ENCODE measurements at regions not wholly inside any gene's neighbourhood (a gene's known extent, or its start where the extent isn't known, plus 50 kb on each side); places are given as distances from the start of the nearest gene placed in this dataset.

DNA sequence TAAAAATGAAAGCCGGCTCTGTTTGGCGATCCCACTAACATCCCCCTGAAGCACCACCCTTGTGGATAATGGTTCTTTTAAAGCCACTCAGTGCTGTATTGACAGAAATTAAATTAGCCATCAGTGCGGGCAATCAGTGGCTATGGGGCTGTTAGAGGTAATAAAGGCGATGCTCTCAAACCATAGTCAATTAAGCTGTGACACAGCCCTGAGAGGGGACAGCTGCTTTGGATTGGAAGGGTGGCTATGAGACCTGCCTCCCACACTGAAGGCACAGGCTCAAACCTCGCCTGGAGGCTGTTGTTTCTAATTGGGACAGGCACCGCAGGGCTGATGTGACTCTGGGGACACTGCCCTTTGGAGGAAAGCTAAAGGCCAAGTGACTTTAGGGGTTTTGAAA, 562.2 kb downstream of the VRK1 start:
- H3K4me1 ChIP-seq (ENCODE audit: control insufficient read depth, insufficient read depth, low read length), result no peaks in the 10 kb centered on the region
- ChIA-PET CTCF (no interaction called here), POLR2A (no interaction called here)
- H3K36me3 ChIP-seq (ENCODE audit: control insufficient read depth in 2 of 2, insufficient read depth in 1 of 2, low read length in 2 of 2), result no peaks in the 10 kb centered on the region
- H3K27ac ChIP-seq (ENCODE audit: extremely low read depth, low read depth, low read length), result no peak overlapping the region
- H3K9me3 ChIP-seq (ENCODE audit: control insufficient read depth, insufficient read depth, low read depth, low read length), result no peaks in the 10 kb centered on the region
- no peak for TF ChIP-seq ZBTB17 (tag by site-specific recombination; IDR thresholded peaks at IDR 0.05)
- no peak for TF ChIP-seq ZNF350 (tag by site-specific recombination; IDR thresholded peaks at IDR 0.05)
- no peak for TF ChIP-seq ZNF473 (tag by site-specific recombination; IDR thresholded peaks at IDR 0.05)
- TF ChIP-seq, protein P1, sequence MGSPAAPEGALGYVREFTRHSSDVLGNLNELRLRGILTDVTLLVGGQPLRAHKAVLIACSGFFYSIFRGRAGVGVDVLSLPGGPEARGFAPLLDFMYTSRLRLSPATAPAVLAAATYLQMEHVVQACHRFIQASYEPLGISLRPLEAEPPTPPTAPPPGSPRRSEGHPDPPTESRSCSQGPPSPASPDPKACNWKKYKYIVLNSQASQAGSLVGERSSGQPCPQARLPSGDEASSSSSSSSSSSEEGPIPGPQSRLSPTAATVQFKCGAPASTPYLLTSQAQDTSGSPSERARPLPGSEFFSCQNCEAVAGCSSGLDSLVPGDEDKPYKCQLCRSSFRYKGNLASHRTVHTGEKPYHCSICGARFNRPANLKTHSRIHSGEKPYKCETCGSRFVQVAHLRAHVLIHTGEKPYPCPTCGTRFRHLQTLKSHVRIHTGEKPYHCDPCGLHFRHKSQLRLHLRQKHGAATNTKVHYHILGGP (tag by site-specific recombination; IDR thresholded peaks at IDR 0.05), result no peak
- H3K4me3 ChIP-seq (ENCODE audit: low read depth, low read length), result no peak overlapping the region

DNA sequence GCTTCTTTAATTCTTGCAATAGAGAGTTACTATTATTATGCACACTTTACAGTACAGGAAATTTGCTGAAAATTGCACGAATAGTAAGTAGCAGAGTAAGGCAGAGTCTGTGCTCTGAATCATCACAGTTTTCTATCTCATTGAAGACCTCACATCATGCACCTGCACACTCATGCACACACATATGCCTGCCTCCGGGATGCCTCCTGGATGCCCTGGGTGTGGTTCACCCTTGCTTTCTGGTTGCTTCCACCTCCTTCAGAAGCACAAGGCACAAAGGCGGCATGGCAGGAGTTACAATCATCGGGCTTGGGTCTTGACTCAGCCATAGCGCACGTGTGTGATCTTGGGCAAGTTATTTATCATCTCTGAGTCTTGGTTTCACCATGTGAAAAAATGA, 564.0 kb downstream of the VRK1 start:
- H3K4me3 ChIP-seq (ENCODE audit: low read depth, low read length), result no peak overlapping the region
- H3K36me3 ChIP-seq (ENCODE audit: control insufficient read depth in 2 of 2, insufficient read depth in 1 of 2, low read length in 2 of 2), result no peaks in the 10 kb centered on the region
- no peak overlapping the region for H3K27ac ChIP-seq (ENCODE audit: extremely low read depth, low read depth, low read length)
- H3K9me3 ChIP-seq (ENCODE audit: control insufficient read depth, insufficient read depth, low read depth, low read length), result no peaks in the 10 kb centered on the region
- H3K4me1 ChIP-seq (ENCODE audit: control insufficient read depth, insufficient read depth, low read length), result no peaks in the 10 kb centered on the region
- POLR2A ChIA-PET, result no interaction called here
- CTCF ChIA-PET, result no interaction called here
- TF ChIP-seq OVOL3 (tag by site-specific recombination; IDR thresholded peaks at IDR 0.05) (no peak), ZNF777 (tag by site-specific recombination; IDR thresholded peaks at IDR 0.05; ENCODE audit: borderline replicate concordance) (no peak), ZNF561 (tag by site-specific recombination; IDR thresholded peaks at IDR 0.05; ENCODE audit: borderline replicate concordance) (no peak), MZF1 (tag by site-specific recombination; IDR thresholded peaks at IDR 0.05; ENCODE audit: borderline replicate concordance) (no peak), ZNF654 (tag by site-specific recombination; IDR thresholded peaks at IDR 0.05; ENCODE audit: low read depth) (no peak), ZBTB1 (tag by site-specific recombination; IDR thresholded peaks at IDR 0.05) (no peak), TRIM28 (IDR thresholded peaks at IDR 0.05; ENCODE audit: borderline replicate concordance, low read length) (no peak), SP2 (tag by site-specific recombination; IDR thresholded peaks at IDR 0.05) (no peak), ZNF169 (tag by site-specific recombination; IDR thresholded peaks at IDR 0.05) (no peak), GLI4 (tag by site-specific recombination; IDR thresholded peaks at IDR 0.05) (no peak)
- TF ChIP-seq, protein P2, sequence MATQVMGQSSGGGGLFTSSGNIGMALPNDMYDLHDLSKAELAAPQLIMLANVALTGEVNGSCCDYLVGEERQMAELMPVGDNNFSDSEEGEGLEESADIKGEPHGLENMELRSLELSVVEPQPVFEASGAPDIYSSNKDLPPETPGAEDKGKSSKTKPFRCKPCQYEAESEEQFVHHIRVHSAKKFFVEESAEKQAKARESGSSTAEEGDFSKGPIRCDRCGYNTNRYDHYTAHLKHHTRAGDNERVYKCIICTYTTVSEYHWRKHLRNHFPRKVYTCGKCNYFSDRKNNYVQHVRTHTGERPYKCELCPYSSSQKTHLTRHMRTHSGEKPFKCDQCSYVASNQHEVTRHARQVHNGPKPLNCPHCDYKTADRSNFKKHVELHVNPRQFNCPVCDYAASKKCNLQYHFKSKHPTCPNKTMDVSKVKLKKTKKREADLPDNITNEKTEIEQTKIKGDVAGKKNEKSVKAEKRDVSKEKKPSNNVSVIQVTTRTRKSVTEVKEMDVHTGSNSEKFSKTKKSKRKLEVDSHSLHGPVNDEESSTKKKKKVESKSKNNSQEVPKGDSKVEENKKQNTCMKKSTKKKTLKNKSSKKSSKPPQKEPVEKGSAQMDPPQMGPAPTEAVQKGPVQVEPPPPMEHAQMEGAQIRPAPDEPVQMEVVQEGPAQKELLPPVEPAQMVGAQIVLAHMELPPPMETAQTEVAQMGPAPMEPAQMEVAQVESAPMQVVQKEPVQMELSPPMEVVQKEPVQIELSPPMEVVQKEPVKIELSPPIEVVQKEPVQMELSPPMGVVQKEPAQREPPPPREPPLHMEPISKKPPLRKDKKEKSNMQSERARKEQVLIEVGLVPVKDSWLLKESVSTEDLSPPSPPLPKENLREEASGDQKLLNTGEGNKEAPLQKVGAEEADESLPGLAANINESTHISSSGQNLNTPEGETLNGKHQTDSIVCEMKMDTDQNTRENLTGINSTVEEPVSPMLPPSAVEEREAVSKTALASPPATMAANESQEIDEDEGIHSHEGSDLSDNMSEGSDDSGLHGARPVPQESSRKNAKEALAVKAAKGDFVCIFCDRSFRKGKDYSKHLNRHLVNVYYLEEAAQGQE (tag by site-specific recombination; IDR thresholded peaks at IDR 0.05), result no peak
- TF ChIP-seq, protein P3, sequence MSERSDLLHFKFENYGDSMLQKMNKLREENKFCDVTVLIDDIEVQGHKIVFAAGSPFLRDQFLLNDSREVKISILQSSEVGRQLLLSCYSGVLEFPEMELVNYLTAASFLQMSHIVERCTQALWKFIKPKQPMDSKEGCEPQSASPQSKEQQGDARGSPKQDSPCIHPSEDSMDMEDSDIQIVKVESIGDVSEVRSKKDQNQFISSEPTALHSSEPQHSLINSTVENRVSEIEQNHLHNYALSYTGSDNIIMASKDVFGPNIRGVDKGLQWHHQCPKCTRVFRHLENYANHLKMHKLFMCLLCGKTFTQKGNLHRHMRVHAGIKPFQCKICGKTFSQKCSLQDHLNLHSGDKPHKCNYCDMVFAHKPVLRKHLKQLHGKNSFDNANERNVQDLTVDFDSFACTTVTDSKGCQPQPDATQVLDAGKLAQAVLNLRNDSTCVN (tag by site-specific recombination; optimal IDR thresholded peaks at IDR 0.05), result no peak
- TF ChIP-seq, protein P4, sequence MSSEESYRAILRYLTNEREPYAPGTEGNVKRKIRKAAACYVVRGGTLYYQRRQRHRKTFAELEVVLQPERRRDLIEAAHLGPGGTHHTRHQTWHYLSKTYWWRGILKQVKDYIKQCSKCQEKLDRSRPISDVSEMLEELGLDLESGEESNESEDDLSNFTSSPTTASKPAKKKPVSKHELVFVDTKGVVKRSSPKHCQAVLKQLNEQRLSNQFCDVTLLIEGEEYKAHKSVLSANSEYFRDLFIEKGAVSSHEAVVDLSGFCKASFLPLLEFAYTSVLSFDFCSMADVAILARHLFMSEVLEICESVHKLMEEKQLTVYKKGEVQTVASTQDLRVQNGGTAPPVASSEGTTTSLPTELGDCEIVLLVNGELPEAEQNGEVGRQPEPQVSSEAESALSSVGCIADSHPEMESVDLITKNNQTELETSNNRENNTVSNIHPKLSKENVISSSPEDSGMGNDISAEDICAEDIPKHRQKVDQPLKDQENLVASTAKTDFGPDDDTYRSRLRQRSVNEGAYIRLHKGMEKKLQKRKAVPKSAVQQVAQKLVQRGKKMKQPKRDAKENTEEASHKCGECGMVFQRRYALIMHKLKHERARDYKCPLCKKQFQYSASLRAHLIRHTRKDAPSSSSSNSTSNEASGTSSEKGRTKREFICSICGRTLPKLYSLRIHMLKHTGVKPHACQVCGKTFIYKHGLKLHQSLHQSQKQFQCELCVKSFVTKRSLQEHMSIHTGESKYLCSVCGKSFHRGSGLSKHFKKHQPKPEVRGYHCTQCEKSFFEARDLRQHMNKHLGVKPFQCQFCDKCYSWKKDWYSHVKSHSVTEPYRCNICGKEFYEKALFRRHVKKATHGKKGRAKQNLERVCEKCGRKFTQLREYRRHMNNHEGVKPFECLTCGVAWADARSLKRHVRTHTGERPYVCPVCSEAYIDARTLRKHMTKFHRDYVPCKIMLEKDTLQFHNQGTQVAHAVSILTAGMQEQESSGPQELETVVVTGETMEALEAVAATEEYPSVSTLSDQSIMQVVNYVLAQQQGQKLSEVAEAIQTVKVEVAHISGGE (tag by site-specific recombination; conservative IDR thresholded peaks at IDR 0.05; ENCODE audit: low read depth), result no peak
- TF ChIP-seq, protein P5, sequence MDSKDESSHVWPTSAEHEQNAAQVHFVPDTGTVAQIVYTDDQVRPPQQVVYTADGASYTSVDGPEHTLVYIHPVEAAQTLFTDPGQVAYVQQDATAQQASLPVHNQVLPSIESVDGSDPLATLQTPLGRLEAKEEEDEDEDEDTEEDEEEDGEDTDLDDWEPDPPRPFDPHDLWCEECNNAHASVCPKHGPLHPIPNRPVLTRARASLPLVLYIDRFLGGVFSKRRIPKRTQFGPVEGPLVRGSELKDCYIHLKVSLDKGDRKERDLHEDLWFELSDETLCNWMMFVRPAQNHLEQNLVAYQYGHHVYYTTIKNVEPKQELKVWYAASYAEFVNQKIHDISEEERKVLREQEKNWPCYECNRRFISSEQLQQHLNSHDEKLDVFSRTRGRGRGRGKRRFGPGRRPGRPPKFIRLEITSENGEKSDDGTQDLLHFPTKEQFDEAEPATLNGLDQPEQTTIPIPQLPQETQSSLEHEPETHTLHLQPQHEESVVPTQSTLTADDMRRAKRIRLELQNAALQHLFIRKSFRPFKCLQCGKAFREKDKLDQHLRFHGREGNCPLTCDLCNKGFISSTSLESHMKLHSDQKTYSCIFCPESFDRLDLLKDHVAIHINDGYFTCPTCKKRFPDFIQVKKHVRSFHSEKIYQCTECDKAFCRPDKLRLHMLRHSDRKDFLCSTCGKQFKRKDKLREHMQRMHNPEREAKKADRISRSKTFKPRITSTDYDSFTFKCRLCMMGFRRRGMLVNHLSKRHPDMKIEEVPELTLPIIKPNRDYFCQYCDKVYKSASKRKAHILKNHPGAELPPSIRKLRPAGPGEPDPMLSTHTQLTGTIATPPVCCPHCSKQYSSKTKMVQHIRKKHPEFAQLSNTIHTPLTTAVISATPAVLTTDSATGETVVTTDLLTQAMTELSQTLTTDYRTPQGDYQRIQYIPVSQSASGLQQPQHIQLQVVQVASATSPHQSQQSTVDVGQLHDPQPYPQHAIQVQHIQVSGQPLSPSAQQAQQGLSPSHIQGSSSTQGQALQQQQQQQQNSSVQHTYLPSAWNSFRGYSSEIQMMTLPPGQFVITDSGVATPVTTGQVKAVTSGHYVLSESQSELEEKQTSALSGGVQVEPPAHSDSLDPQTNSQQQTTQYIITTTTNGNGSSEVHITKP (tag by site-specific recombination; IDR thresholded peaks at IDR 0.05), result no peak
- TF ChIP-seq, protein P6, sequence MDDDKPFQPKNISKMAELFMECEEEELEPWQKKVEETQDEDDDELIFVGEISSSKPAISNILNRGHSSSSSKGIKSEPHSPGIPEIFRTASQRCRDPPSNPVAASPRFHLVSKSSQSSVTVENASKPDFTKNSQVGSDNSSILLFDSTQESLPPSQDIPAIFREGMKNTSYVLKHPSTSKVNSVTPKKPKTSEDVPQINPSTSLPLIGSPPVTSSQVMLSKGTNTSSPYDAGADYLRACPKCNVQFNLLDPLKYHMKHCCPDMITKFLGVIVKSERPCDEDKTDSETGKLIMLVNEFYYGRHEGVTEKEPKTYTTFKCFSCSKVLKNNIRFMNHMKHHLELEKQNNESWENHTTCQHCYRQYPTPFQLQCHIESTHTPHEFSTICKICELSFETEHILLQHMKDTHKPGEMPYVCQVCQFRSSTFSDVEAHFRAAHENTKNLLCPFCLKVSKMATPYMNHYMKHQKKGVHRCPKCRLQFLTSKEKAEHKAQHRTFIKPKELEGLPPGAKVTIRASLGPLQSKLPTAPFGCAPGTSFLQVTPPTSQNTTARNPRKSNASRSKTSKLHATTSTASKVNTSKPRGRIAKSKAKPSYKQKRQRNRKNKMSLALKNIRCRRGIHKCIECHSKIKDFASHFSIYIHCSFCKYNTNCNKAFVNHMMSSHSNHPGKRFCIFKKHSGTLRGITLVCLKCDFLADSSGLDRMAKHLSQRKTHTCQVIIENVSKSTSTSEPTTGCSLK (tag by site-specific recombination; IDR thresholded peaks at IDR 0.05), result no peak
